Mucosa of descending colon (tissue), 3 donors: ENCODE measurements at regions not wholly inside any gene's neighbourhood (a gene's known extent, or its start where the extent isn't known, plus 50 kb on each side); places are given as distances from the start of the nearest gene placed in this dataset.

Experiments
- ATAC-seq: fragments of 200-7000 bp; cut with Tn5 transposase; one replicate; pipeline ENCODE4 v1.9.1; 2020; ENCODE audit warnings: mild to moderate bottlenecking, moderate library complexity
- DNase-seq, 3 donors: peaks; one replicate each; pipeline ENCODE4 v3.0.0-alpha.2; 2020
- H3K36me3 ChIP-seq: fragments of 200-600 bp; one replicate; pipeline ENCODE4 v1.8.0; 2021; ENCODE audit warnings: low read depth, mild to moderate bottlenecking
- H3K4me1 ChIP-seq: fragments of 200-600 bp; one replicate; pipeline ENCODE4 v1.8.0; 2021; ENCODE audit warnings: low read depth, mild to moderate bottlenecking
- H3K4me3 ChIP-seq: fragments of 200-600 bp; one replicate; pipeline ENCODE4 v1.8.0; 2021; ENCODE audit warnings: mild to moderate bottlenecking
- H3K9me3 ChIP-seq: fragments of 200-600 bp; one replicate; pipeline ENCODE4 v1.8.0; 2021; ENCODE audit warnings: mild to moderate bottlenecking
- CTCF ChIP-seq: fragments of 200-600 bp; IDR thresholded peaks from one replicate; pipeline ENCODE4 v1.8.0; 2022; ENCODE audit warnings: antibody characterized with exemption, mild to moderate bottlenecking
- intact Hi-C, 2 donors: fragments of 100-400 bp; cut with DNase I in 1 of 2; cut with micrococcal nuclease in 1 of 2; formaldehyde crosslinking; loops; one replicate each; pipeline versions ENCODE4 v1.11.0 to v1.11.1; 2022; cut with DNase I, micrococcal nuclease
- donor health status: DM: no; HTN: no; CAD: no; lungs with moderate emphysema.
- donor health status: DM: no; HTN: no; CAD: no.
- donor health status: DM: no; HTN: yes; CAD: no.

DNA sequence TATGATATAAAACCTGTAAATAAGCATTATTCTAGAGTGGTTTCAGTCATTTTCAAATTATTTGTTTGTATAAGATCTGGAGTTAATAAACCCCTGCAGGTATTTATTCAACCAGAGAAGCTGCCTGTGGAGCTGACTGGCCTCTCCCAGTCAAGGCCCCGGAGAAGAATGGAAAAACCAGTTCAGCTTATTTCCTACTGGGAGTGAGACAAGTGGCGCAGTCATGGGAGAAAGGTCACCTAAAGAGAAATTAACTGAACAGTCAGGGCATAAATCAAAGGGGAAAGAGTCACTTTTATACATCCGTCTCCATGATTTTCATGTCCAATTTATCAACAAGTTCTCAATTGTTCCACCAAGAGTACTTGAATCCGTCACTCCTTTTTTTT lies 240.9 kb downstream of the RNF152 start:
- Histone ChIP-seq H3K9me3 (no peaks in the 10 kb centered on the region), H3K4me1 (peaks cover 5% of the 10 kb centered on the region), H3K36me3 (no peaks in the 10 kb centered on the region), H3K4me3 (no peak overlapping the region)
- no peak for TF ChIP-seq CTCF
- DNase-seq: peak in 1 of 3 donors; percentile 64
- intact Hi-C loops: no loop called here
- peak; percentile 94 for ATAC-seq

GRCh38 chr18:61651145-61651879 lies 241.5 kb downstream of the RNF152 start:
- DNase-seq (no peak), ATAC-seq (peak; percentile 24)
- H3K4me3 ChIP-seq: no peak overlapping the region
- H3K36me3 ChIP-seq: no peaks in the 10 kb centered on the region
- no peaks in the 10 kb centered on the region for H3K9me3 ChIP-seq
- H3K4me1 ChIP-seq: peaks cover 5% of the 10 kb centered on the region
- intact Hi-C loops: no loop called here
- TF ChIP-seq CTCF: no peak

- DNase-seq (no peak), ATAC-seq (no peak)
- intact Hi-C loops: no loop called here
- Histone ChIP-seq H3K9me3 (no peaks in the 10 kb centered on the region), H3K4me3 (no peak overlapping the region), H3K36me3 (no peaks in the 10 kb centered on the region), H3K4me1 (no peaks in the 10 kb centered on the region)
- no peak for TF ChIP-seq CTCF
These were observed 248.7 kb downstream of the RNF152 start for GRCh38 chr18:61643884-61644647.

- intact Hi-C loops: no loop called here
- no peak for TF ChIP-seq CTCF
- Histone ChIP-seq H3K9me3 (no peaks in the 10 kb centered on the region), H3K4me3 (no peak overlapping the region), H3K36me3 (no peaks in the 10 kb centered on the region), H3K4me1 (peaks cover 26% of the 10 kb centered on the region)
- ATAC-seq (no peak), DNase-seq (no peak)
These were observed 252.9 kb downstream of the RNF152 start for GRCh38 chr18:61639886-61640285.

DNA sequence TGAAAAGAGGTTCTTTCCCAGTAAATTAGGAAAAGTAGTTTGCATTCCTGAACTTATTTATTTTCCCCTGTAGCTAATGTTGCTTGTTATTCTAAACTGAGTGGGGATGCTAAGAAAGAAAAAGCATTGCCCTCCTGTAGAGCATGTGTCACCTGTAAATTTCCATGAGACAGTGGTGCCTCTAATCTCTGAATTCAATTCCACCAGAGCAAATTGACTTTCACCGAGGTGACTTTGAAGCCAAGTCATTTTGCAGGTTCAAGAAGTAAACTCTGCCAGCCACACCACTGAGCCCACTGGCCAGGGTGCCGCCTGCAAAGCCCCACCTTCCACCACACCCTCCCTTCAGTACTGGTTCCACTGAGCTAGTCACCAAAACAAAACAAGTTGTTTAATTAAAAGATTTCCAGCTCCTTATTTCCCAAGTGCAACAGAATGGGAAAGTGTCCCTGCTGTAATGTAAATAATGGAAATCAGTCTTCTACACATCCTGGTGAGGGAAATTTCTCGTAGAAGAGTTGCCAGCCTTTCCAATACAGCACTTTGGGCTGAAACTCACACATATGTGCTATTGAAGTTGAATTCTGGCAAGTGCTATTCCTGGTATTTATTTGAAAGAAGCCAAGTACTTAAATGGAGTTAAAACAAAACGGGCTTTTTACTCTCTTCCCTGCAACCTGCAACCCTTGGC lies 254.8 kb downstream of the RNF152 start:
- Histone ChIP-seq H3K4me3 (no peak overlapping the region), H3K9me3 (no peaks in the 10 kb centered on the region), H3K4me1 (peaks cover 26% of the 10 kb centered on the region), H3K36me3 (no peaks in the 10 kb centered on the region)
- intact Hi-C loops: no loop called here
- TF ChIP-seq CTCF: no peak
- DNase-seq (peak; percentile 54 to 63 (median 57)), ATAC-seq (peak; percentile 47)
